ENCODE measurements at regions not wholly inside any gene's neighbourhood (a gene's known extent, or its start where the extent isn't known, plus 50 kb on each side); places are given as distances from the start of the nearest gene placed in this dataset.

DNA sequence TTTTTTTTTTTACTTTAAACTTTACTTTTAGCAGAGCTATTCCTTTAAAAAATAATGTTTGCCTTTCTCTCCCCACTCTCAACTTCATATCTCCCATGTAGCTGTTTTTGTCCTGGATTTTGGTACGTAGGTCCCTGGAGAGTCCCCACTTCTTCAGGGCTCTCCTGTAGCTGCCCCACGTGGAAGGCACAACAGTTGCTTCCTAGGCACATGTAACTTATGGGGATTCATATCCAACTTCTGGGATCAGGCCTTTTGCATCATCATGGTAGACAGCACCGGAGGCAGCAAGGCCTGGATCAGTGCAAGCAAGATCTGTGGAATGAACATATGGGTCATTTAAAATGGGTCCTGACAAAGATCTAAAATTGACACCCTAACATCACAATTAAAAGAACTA, 95.7 kb downstream of the ACAA2 start:
- Mint-ChIP-seq H3K27ac (no peak overlapping the region), H3K36me3 (ENCODE audit: low read depth) (no peaks in the 10 kb centered on the region), H3K27me3 (peaks cover 3% of the 10 kb centered on the region), H3K4me1 (no peaks in the 10 kb centered on the region), H3K4me3 (no peak overlapping the region), H3K9me3 (no peaks in the 10 kb centered on the region)
- TF ChIP-seq CTCF (IDR thresholded peaks at IDR 0.05) = no peak
- ChIA-PET POLR2A (no interaction called here), CTCF (no interaction called here)
- DNase-seq (no peak), ATAC-seq (ENCODE audit: low read depth) (no peak)
- intact Hi-C loops (cut with micrococcal nuclease) = no loop called here

- no peak overlapping the region for H3K4me3 Mint-ChIP-seq
- H3K36me3 Mint-ChIP-seq (ENCODE audit: low read depth) = no peaks in the 10 kb centered on the region
- no peak for TF ChIP-seq CTCF (IDR thresholded peaks at IDR 0.05)
- intact Hi-C loops (cut with micrococcal nuclease) = no loop called here
- H3K27ac Mint-ChIP-seq = no peak overlapping the region
- DNase-seq (no peak), ATAC-seq (ENCODE audit: low read depth) (no peak)
- peaks cover 3% of the 10 kb centered on the region for H3K27me3 Mint-ChIP-seq
- ChIA-PET POLR2A (no interaction called here), CTCF (no interaction called here)
- H3K9me3 Mint-ChIP-seq = no peaks in the 10 kb centered on the region
- H3K4me1 Mint-ChIP-seq = no peaks in the 10 kb centered on the region
Observed at GRCh38 chr18:49716035-49716434, 97.3 kb downstream of the ACAA2 start.

DNA sequence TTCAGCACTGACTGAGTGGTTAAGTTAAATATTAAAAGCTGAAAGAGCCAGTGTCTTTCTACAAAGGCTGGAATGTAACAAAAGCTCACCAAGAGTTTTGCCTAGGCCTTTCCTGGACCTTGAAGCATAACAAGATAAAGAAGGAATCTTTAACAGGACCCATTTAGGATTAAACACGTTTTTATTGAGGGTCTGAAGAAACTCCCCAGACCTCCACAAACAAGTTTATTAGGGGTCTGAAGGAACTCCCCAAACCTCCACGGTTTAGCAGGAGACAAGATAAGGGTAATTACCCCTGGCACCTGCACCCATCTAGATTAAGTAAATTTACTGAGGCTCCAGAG, 104.0 kb downstream of the ACAA2 start:
- intact Hi-C loops (cut with micrococcal nuclease) = no loop called here
- H3K27me3 Mint-ChIP-seq = peaks cover 2% of the 10 kb centered on the region
- no peak for ATAC-seq (ENCODE audit: low read depth)

GRCh38 chr18:49708662-49709346, 104.5 kb downstream of the ACAA2 start:
- no peak for TF ChIP-seq CTCF (IDR thresholded peaks at IDR 0.05)
- Mint-ChIP-seq H3K27me3 (peaks cover 2% of the 10 kb centered on the region), H3K4me1 (no peaks in the 10 kb centered on the region), H3K4me3 (no peak overlapping the region), H3K9me3 (no peaks in the 10 kb centered on the region), H3K27ac (no peak overlapping the region), H3K36me3 (ENCODE audit: low read depth) (no peaks in the 10 kb centered on the region)
- ATAC-seq (ENCODE audit: low read depth) (no peak), DNase-seq (no peak)
- ChIA-PET CTCF (no interaction called here), POLR2A (no interaction called here)
- intact Hi-C loops (cut with micrococcal nuclease) = no loop called here

More for the DNA sequence above, 104.0 kb downstream of the ACAA2 start:
- no peak overlapping the region for H3K27ac Mint-ChIP-seq
- CTCF ChIA-PET = no interaction called here
- H3K36me3 Mint-ChIP-seq (ENCODE audit: low read depth) = no peaks in the 10 kb centered on the region
- no peak for DNase-seq
- POLR2A ChIA-PET = no interaction called here
- no peaks in the 10 kb centered on the region for H3K9me3 Mint-ChIP-seq
- no peaks in the 10 kb centered on the region for H3K4me1 Mint-ChIP-seq
- TF ChIP-seq CTCF (IDR thresholded peaks at IDR 0.05) = no peak
- no peak overlapping the region for H3K4me3 Mint-ChIP-seq

- no peaks in the 10 kb centered on the region for H3K4me1 Mint-ChIP-seq
- DNase-seq (no peak), ATAC-seq (ENCODE audit: low read depth) (no peak)
- peaks cover 2% of the 10 kb centered on the region for H3K27me3 Mint-ChIP-seq
- H3K4me3 Mint-ChIP-seq = no peak overlapping the region
- no peaks in the 10 kb centered on the region for H3K36me3 Mint-ChIP-seq (ENCODE audit: low read depth)
- POLR2A ChIA-PET = no interaction called here
- no peaks in the 10 kb centered on the region for H3K9me3 Mint-ChIP-seq
- intact Hi-C loops (cut with micrococcal nuclease) = no loop called here
- CTCF ChIA-PET = no interaction called here
- H3K27ac Mint-ChIP-seq = no peak overlapping the region
- TF ChIP-seq CTCF (IDR thresholded peaks at IDR 0.05) = no peak
Observed at GRCh38 chr18:49707599-49707998, 105.7 kb downstream of the ACAA2 start.
